GM12892 (cell line): ENCODE measurements at regions not wholly inside any gene's neighbourhood (a gene's known extent, or its start where the extent isn't known, plus 50 kb on each side); places are given as distances from the start of the nearest gene placed in this dataset.

Experiments used
- POLR2A ChIP-seq: IDR thresholded peaks from 2 replicates; pipeline ENCODE4 v1.6.1; 2011; ENCODE audit warnings: low read depth, low read length, control low read depth
- POLR2AphosphoS5 ChIP-seq: IDR thresholded peaks from 2 replicates; pipeline ENCODE4 v1.6.1; 2011; ENCODE audit warnings: low read depth, low read length, control low read depth

GRCh38 chr2:13109516-13109915 is 392.8 kb downstream of the TRIB2 start:
- TF ChIP-seq POLR2A (no peak), POLR2AphosphoS5 (no peak)
